ENCODE measurements at regions not wholly inside any gene's neighbourhood (a gene's known extent, or its start where the extent isn't known, plus 50 kb on each side); places are given as distances from the start of the nearest gene placed in this dataset.

DNA sequence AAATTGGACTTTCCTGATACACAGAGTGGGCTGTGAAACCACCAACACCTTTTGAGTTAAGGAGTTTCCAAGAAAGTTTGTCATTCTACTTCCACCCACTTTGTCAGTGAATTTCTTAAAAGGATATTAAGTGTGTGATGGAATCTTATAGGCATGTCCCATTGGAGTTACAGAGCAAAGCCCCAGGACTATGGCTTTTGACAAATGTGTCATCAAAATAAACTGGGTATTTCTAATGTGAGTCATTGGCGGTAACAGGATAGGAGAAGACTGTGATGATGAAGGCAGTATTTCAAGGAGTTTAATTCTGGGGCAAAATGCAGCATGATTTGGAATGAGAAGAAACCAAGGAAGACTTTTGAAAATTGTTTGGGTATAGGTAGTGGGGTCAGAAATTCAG lies 1013.8 kb upstream of the EEF2KMT start:
- H3K4me3 Mint-ChIP-seq (ENCODE audit: unreplicated experiment) = no peak overlapping the region
- no peaks in the 10 kb centered on the region for H3K36me3 Mint-ChIP-seq (ENCODE audit: unreplicated experiment)
- H3K4me1 Mint-ChIP-seq (ENCODE audit: low read depth, unreplicated experiment) = no peaks in the 10 kb centered on the region
- peaks cover 8% of the 10 kb centered on the region for H3K9me3 Mint-ChIP-seq (ENCODE audit: unreplicated experiment)
- no peak for TF ChIP-seq CTCF (IDR thresholded peaks at IDR 0.05; ENCODE audit: partially characterized antibody, unreplicated experiment)
- H3K27ac Mint-ChIP-seq (ENCODE audit: unreplicated experiment) = no peak overlapping the region
- H3K27me3 Mint-ChIP-seq (ENCODE audit: unreplicated experiment) = no peaks in the 10 kb centered on the region
- DNase-seq = no peak

DNA sequence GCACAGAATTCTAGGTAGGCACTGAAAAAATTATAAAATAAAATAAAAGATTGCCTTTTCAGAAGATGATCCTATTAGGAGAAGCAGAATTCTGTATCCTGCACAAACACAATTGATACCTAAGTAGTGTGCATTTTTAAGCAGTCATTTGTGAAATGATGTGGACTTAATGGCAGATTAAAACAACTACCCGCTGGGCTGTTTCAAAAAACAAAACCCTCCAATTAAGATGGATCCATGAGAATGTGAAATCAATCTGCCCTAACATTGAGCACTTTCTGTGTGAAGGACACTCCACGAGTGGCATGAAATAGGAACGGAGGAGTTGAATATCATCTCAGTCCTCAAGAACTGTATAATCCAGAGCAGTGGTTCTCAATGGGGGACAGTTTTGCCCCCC lies 1012.8 kb upstream of the EEF2KMT start:
- Mint-ChIP-seq H3K4me3 (ENCODE audit: unreplicated experiment) (no peak overlapping the region), H3K27ac (ENCODE audit: unreplicated experiment) (no peak overlapping the region), H3K4me1 (ENCODE audit: low read depth, unreplicated experiment) (no peaks in the 10 kb centered on the region), H3K36me3 (ENCODE audit: unreplicated experiment) (no peaks in the 10 kb centered on the region), H3K9me3 (ENCODE audit: unreplicated experiment) (peaks cover 6% of the 10 kb centered on the region), H3K27me3 (ENCODE audit: unreplicated experiment) (no peaks in the 10 kb centered on the region)
- no peak for DNase-seq
- TF ChIP-seq CTCF (IDR thresholded peaks at IDR 0.05; ENCODE audit: partially characterized antibody, unreplicated experiment) = no peak

DNA sequence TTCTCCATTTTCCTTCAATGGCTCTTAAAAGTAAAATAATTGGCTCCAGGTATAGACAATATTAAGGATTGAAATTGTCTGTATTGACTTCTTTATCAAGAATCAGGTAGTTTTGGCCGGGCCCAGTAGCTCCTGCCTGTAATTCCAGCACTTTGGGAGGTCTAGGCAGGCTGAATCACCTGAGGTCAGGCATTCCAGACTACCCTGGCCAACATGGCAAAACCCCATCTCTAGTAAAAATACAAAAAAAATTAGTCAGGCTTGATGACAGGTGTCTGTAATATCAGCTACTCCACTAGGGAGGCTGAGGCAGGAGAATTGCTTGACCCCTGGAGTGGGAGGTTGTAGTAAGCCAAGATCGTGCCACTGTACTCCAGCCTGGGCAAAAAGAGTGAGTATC lies 1008.5 kb upstream of the EEF2KMT start:
- DNase-seq = no peak
- no peak for TF ChIP-seq CTCF (IDR thresholded peaks at IDR 0.05; ENCODE audit: partially characterized antibody, unreplicated experiment)
- Mint-ChIP-seq H3K4me3 (ENCODE audit: unreplicated experiment) (no peak overlapping the region), H3K36me3 (ENCODE audit: unreplicated experiment) (no peaks in the 10 kb centered on the region), H3K27ac (ENCODE audit: unreplicated experiment) (no peak overlapping the region), H3K9me3 (ENCODE audit: unreplicated experiment) (peaks cover 8% of the 10 kb centered on the region), H3K27me3 (ENCODE audit: unreplicated experiment) (peaks cover 1% of the 10 kb centered on the region), H3K4me1 (ENCODE audit: low read depth, unreplicated experiment) (no peaks in the 10 kb centered on the region)

DNA sequence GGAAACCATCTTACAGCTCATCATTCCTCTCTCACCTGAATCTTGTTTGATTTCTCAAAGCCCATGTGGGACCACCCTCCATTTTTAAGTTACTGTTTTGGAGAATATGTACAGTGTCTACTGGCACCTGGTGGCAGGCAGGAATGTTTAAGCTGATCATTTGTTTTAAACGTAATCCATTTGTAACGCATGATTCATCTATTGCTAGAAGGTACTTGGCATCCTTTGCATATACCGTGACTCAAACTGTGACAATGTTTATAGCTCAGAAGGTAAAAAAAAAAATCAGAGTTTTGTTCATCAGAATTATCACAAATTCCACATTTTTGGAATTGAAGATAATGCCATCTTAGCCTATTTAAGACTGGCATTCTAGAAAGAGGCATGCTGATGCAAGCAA lies 1007.5 kb upstream of the EEF2KMT start:
- TF ChIP-seq CTCF (IDR thresholded peaks at IDR 0.05; ENCODE audit: partially characterized antibody, unreplicated experiment) = no peak
- H3K4me3 Mint-ChIP-seq (ENCODE audit: unreplicated experiment) = no peak overlapping the region
- H3K27me3 Mint-ChIP-seq (ENCODE audit: unreplicated experiment) = peaks cover 1% of the 10 kb centered on the region
- no peak for DNase-seq
- no peaks in the 10 kb centered on the region for H3K36me3 Mint-ChIP-seq (ENCODE audit: unreplicated experiment)
- H3K9me3 Mint-ChIP-seq (ENCODE audit: unreplicated experiment) = peaks cover 5% of the 10 kb centered on the region
- H3K4me1 Mint-ChIP-seq (ENCODE audit: low read depth, unreplicated experiment) = no peaks in the 10 kb centered on the region
- H3K27ac Mint-ChIP-seq (ENCODE audit: unreplicated experiment) = no peak overlapping the region

- TF ChIP-seq CTCF (IDR thresholded peaks at IDR 0.05; ENCODE audit: partially characterized antibody, unreplicated experiment) = no peak
- Mint-ChIP-seq H3K4me1 (ENCODE audit: low read depth, unreplicated experiment) (no peaks in the 10 kb centered on the region), H3K4me3 (ENCODE audit: unreplicated experiment) (no peak overlapping the region), H3K9me3 (ENCODE audit: unreplicated experiment) (peaks cover 6% of the 10 kb centered on the region), H3K36me3 (ENCODE audit: unreplicated experiment) (no peaks in the 10 kb centered on the region), H3K27me3 (ENCODE audit: unreplicated experiment) (peaks cover 3% of the 10 kb centered on the region), H3K27ac (ENCODE audit: unreplicated experiment) (no peak overlapping the region)
- DNase-seq = no peak
Measured at GRCh38 chr16:6104428-6104827, 1006.8 kb upstream of the EEF2KMT start.

All from glutamatergic neuron (in vitro differentiated cells).